HG02571 (cell line): ENCODE measurements at regions not wholly inside any gene's neighbourhood (a gene's known extent, or its start where the extent isn't known, plus 50 kb on each side); places are given as distances from the start of the nearest gene placed in this dataset.

Experiments used
- ATAC-seq: cut with Tn5 transposase; IDR thresholded peaks from one replicate; pipeline ENCODE4 v1.9.1; 2021; ENCODE audit warnings: mild to moderate bottlenecking, moderate library complexity; ENCODE audit not compliant: unreplicated experiment

- no peak for ATAC-seq
These were observed 314.3 kb upstream of the CLNK start for GRCh38 chr4:10998846-10999245.

GRCh38 chr4:10984815-10985214, 300.2 kb upstream of the CLNK start:
- ATAC-seq: no peak

- no peak for ATAC-seq
These were observed 299.5 kb upstream of the CLNK start for GRCh38 chr4:10983885-10984640.

GRCh38 chr4:10983268-10983667, 298.7 kb upstream of the CLNK start:
- no peak for ATAC-seq

- ATAC-seq: no peak
These were observed 297.7 kb upstream of the CLNK start for GRCh38 chr4:10982305-10982704.

GRCh38 chr4:10981576-10981975, 297.0 kb upstream of the CLNK start:
- ATAC-seq: no peak

- no peak for ATAC-seq
These were observed 296.5 kb upstream of the CLNK start for GRCh38 chr4:10981096-10981495.

- ATAC-seq: no peak
These were observed 294.5 kb upstream of the CLNK start for GRCh38 chr4:10979032-10979431.

- no peak for ATAC-seq
These were observed 293.0 kb upstream of the CLNK start for GRCh38 chr4:10977534-10977933.

GRCh38 chr4:10974371-10974770, 289.8 kb upstream of the CLNK start:
- ATAC-seq: no peak

GRCh38 chr4:10973686-10974085, 289.1 kb upstream of the CLNK start:
- ATAC-seq: no peak

- ATAC-seq: no peak
These were observed 287.3 kb upstream of the CLNK start for GRCh38 chr4:10971800-10972401.

- ATAC-seq: no peak
These were observed 280.6 kb upstream of the CLNK start for GRCh38 chr4:10965196-10965595.

GRCh38 chr4:10963958-10964703, 279.6 kb upstream of the CLNK start:
- ATAC-seq: no peak

GRCh38 chr4:10963241-10963640, 278.7 kb upstream of the CLNK start:
- no peak for ATAC-seq

- ATAC-seq: no peak
These were observed 277.7 kb upstream of the CLNK start for GRCh38 chr4:10962246-10962645.

- no peak for ATAC-seq
These were observed 275.8 kb upstream of the CLNK start for GRCh38 chr4:10960389-10960788.

- ATAC-seq: no peak
These were observed 275.0 kb upstream of the CLNK start for GRCh38 chr4:10959586-10959985.

GRCh38 chr4:10958226-10958856, 273.8 kb upstream of the CLNK start:
- ATAC-seq: no peak

GRCh38 chr4:10951306-10951705, 266.7 kb upstream of the CLNK start:
- no peak for ATAC-seq

- no peak for ATAC-seq
These were observed 264.6 kb upstream of the CLNK start for GRCh38 chr4:10949039-10949733.
